Caco-2 (cell line): ENCODE measurements at regions not wholly inside any gene's neighbourhood (a gene's known extent, or its start where the extent isn't known, plus 50 kb on each side); places are given as distances from the start of the nearest gene placed in this dataset.

Source experiments
- BruUV-seq: library from RNA; stranded (reverse); fragments of 400-500 nt; replicated peaks from 2 replicates; lab custom pipeline; 2021; lab: Mats Ljungman, UMichigan
- CTCF ChIA-PET: fragments of 300-600 bp; sonication (Branson Sonifier 250); formaldehyde crosslinking; loops from one replicate; lab custom pipeline; 2022; ENCODE audit warnings: antibody characterized with exemption; lab: Charles Lee
- POLR2A ChIA-PET: fragments of 300-600 bp; sonication (Branson Sonifier 250); formaldehyde crosslinking; loops from one replicate; lab custom pipeline; 2022; ENCODE audit warnings: antibody characterized with exemption; lab: Charles Lee
- DNase-seq, 2 experiments: peaks; one replicate each; pipeline versions ENCODE4 v3.0.0 to v3.0.0-alpha.2; 2020 to 2022
- H3K27me3 ChIP-seq: replicated peaks from 2 replicates; pipeline ENCODE4 v1.6.0; 2011; ENCODE audit warnings: low read length; ENCODE audit not compliant: control insufficient read depth, insufficient read depth
- H3K36me3 ChIP-seq: 2 replicates; pipeline ENCODE4 v1.5.1; 2011; ENCODE audit warnings: low read length; ENCODE audit not compliant: control insufficient read depth, insufficient read depth
- H3K4me1 ChIP-seq: fragments of 250-450 bp; sonication (Bioruptor Pico); 2 replicates; pipeline ENCODE4 v1.5.1; 2020; ENCODE audit warnings: mild to moderate bottlenecking
- H3K4me3 ChIP-seq: 2 replicates; pipeline ENCODE4 v1.5.1; 2011; ENCODE audit warnings: low read depth, mild to moderate bottlenecking, control low read depth, low read length
- H3K9me3 ChIP-seq: fragments of 250-450 bp; sonication (Bioruptor Pico); 2 replicates; pipeline ENCODE4 v1.5.1; 2020; ENCODE audit warnings: mild to moderate bottlenecking, moderate library complexity
- H3K27ac Mint-ChIP-seq: one replicate; pipeline ENCODE4 v1.8.0; 2022; ENCODE audit warnings: mixed read lengths; ENCODE audit not compliant: unreplicated experiment
- H3K27me3 Mint-ChIP-seq: one replicate; pipeline ENCODE4 v1.8.0; 2022; ENCODE audit warnings: mixed read lengths; ENCODE audit not compliant: insufficient read depth, unreplicated experiment
- H3K36me3 Mint-ChIP-seq: one replicate; pipeline ENCODE4 v1.8.0; 2022; ENCODE audit warnings: mild to moderate bottlenecking, mixed read lengths; ENCODE audit not compliant: insufficient read depth, unreplicated experiment
- H3K4me1 Mint-ChIP-seq: one replicate; pipeline ENCODE4 v1.8.0; 2022; ENCODE audit warnings: low read depth, mixed read lengths; ENCODE audit not compliant: unreplicated experiment
- H3K4me3 Mint-ChIP-seq: one replicate; pipeline ENCODE4 v1.8.0; 2022; ENCODE audit warnings: mild to moderate bottlenecking, moderate library complexity, mixed read lengths; ENCODE audit not compliant: unreplicated experiment
- H3K9me3 Mint-ChIP-seq: one replicate; pipeline ENCODE4 v1.8.0; 2022; ENCODE audit warnings: mixed read lengths; ENCODE audit not compliant: unreplicated experiment
- intact Hi-C: fragments of 100-400 bp; cut with micrococcal nuclease; formaldehyde crosslinking; loops from one replicate; pipeline ENCODE4 v1.10.0; 2022; ENCODE audit not compliant: unreplicated experiment
- TF ChIP-seq, protein P1 (sequence below), 2 experiments: fragments of 200-600 bp in 1 of 2; IDR thresholded peaks; 1 replicate in 1 of 2; 2 replicates in 1 of 2; pipeline versions ENCODE4 v1.5.1 to v1.8.0; 2011 to 2022; ENCODE audit warnings: antibody characterized with exemption in 1 of 2, control low read depth in 1 of 2, inconsistent platforms in 1 of 2, low read depth in 1 of 2, low read length in 1 of 2, mild to moderate bottlenecking in 1 of 2, moderate library complexity in 1 of 2; ENCODE audit not compliant: insufficient read depth in 1 of 2, severe bottlenecking in 1 of 2, unreplicated experiment in 1 of 2

DNA sequence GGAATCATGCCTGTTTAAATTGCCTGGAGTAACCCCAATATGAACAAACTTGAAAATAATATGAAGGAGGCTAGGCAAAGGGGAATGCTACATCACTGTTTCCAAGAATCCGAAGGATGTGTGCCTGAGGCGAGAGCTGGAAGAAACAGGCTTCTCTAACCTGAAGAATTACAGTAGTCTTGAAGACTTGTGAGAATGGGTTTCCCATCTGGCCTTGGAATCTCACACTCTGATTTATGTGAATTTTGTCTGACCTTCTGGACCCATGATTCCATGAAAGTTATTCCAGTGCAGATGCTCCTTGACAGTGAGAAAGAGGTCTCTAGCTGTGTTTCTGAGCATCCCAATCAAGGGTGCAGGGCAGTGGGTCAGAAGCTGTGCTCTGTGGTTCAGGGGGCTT lies 122.1 kb upstream of the PARP11 start:
- Histone ChIP-seq H3K4me3 (no peak overlapping the region), H3K36me3 (no peaks in the 10 kb centered on the region), H3K9me3 (no peaks in the 10 kb centered on the region), H3K4me1 (peaks cover 40% of the 10 kb centered on the region), H3K27me3 (no peaks in the 10 kb centered on the region)
- TF ChIP-seq, protein P1, sequence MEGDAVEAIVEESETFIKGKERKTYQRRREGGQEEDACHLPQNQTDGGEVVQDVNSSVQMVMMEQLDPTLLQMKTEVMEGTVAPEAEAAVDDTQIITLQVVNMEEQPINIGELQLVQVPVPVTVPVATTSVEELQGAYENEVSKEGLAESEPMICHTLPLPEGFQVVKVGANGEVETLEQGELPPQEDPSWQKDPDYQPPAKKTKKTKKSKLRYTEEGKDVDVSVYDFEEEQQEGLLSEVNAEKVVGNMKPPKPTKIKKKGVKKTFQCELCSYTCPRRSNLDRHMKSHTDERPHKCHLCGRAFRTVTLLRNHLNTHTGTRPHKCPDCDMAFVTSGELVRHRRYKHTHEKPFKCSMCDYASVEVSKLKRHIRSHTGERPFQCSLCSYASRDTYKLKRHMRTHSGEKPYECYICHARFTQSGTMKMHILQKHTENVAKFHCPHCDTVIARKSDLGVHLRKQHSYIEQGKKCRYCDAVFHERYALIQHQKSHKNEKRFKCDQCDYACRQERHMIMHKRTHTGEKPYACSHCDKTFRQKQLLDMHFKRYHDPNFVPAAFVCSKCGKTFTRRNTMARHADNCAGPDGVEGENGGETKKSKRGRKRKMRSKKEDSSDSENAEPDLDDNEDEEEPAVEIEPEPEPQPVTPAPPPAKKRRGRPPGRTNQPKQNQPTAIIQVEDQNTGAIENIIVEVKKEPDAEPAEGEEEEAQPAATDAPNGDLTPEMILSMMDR (IDR thresholded peaks at IDR 0.05; ENCODE audit: insufficient read depth in 1 of 2, low read depth in 1 of 2, low read length in 1 of 2, severe bottlenecking in 1 of 2, unreplicated experiment in 1 of 2) = no peak
- ChIA-PET POLR2A (no interaction called here), CTCF (interaction anchor here (1.0 to 3.6 kb wide), 4 partner anchors 36 to 282 kb away, joined by 3 to 42 read pairs (median 6); no protein-coding TSS in a partner anchor)
- Mint-ChIP-seq H3K36me3 (peaks cover 7% of the 10 kb centered on the region), H3K9me3 (peaks cover 2% of the 10 kb centered on the region), H3K27ac (peak overlapping the region; percentile 41), H3K4me1 (peaks cover 49% of the 10 kb centered on the region), H3K4me3 (no peak overlapping the region), H3K27me3 (no peaks in the 10 kb centered on the region)
- intact Hi-C loops = loop anchor here (1.0 kb wide), 3 partner anchors 20 to 110 kb away; no protein-coding TSS in a partner anchor
- no TSS peak for BruUV-seq
- DNase-seq = no peak

DNA sequence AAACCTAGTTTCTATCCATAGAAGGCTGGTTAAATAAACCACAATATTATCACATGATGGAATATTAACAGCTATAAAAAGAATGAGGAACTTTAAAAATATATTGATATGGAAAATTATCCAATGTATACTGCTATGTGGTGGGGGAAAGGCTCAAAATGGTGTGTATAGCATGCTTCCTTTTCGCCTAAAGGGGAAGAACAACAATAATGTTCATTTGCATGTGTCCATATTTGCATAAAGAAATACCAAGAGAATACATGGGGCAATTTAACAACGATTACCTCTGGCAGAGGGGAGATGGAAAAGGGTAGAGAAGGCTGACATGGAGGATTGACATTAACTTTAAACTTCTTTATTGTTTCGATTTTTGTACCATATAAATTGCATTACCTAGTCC lies 121.3 kb upstream of the PARP11 start:
- Histone ChIP-seq H3K36me3 (no peaks in the 10 kb centered on the region), H3K4me3 (no peak overlapping the region), H3K27me3 (no peaks in the 10 kb centered on the region), H3K4me1 (peaks cover 37% of the 10 kb centered on the region), H3K9me3 (no peaks in the 10 kb centered on the region)
- BruUV-seq = no TSS peak
- intact Hi-C loops = no loop called here
- Mint-ChIP-seq H3K36me3 (peaks cover 3% of the 10 kb centered on the region), H3K27ac (no peak overlapping the region), H3K4me1 (peaks cover 44% of the 10 kb centered on the region), H3K4me3 (no peak overlapping the region), H3K27me3 (no peaks in the 10 kb centered on the region), H3K9me3 (no peaks in the 10 kb centered on the region)
- no peak for DNase-seq
- ChIA-PET POLR2A (no interaction called here), CTCF (interaction anchor here (0.9 to 3.6 kb wide), 3 partner anchors 43 to 282 kb away, joined by 3 to 42 read pairs (median 6); no protein-coding TSS in a partner anchor)
- TF ChIP-seq, protein P1 (IDR thresholded peaks at IDR 0.05; ENCODE audit: insufficient read depth in 1 of 2, low read depth in 1 of 2, low read length in 1 of 2, severe bottlenecking in 1 of 2, unreplicated experiment in 1 of 2) = no peak

DNA sequence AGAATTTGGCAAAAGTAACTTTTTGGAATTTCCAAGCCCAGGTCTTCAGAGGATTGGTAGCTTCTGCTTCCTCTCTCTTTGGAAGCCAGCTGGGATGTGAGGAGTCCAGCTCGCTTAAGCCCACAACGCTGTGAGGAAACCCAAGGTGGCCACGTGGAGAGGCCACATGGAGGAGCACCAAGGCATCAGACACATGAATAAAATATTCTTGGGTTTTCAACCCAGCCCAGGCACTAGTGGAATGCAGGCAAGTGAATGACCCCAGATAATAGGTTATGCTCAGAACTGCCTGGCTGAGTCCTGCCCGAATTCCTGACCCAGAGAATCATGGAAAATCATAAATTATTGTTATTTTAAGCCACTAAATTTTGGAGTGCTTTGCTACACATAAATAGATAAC lies 119.7 kb upstream of the PARP11 start:
- TF ChIP-seq, protein P1 (IDR thresholded peaks at IDR 0.05; ENCODE audit: insufficient read depth in 1 of 2, low read depth in 1 of 2, low read length in 1 of 2, severe bottlenecking in 1 of 2, unreplicated experiment in 1 of 2) = no peak
- H3K27me3 Mint-ChIP-seq = no peaks in the 10 kb centered on the region
- POLR2A ChIA-PET = no interaction called here
- no peaks in the 10 kb centered on the region for H3K9me3 Mint-ChIP-seq
- Histone ChIP-seq H3K4me1 (peaks cover 34% of the 10 kb centered on the region), H3K4me3 (no peak overlapping the region), H3K27me3 (no peaks in the 10 kb centered on the region), H3K9me3 (no peaks in the 10 kb centered on the region), H3K36me3 (no peaks in the 10 kb centered on the region)
- H3K27ac Mint-ChIP-seq = no peak overlapping the region
- no TSS peak for BruUV-seq
- CTCF ChIA-PET = interaction anchor here (3.6 kb wide), 1 partner anchor 45 kb away, joined by 42 read pairs; no protein-coding TSS in a partner anchor
- no peaks in the 10 kb centered on the region for H3K36me3 Mint-ChIP-seq
- H3K4me1 Mint-ChIP-seq = peaks cover 41% of the 10 kb centered on the region
- intact Hi-C loops = no loop called here
- no peak overlapping the region for H3K4me3 Mint-ChIP-seq
- DNase-seq = no peak
